Stimulated activated CD8-positive, alpha-beta memory T cell treated with anti-CD3 and anti-CD28 coated beads, Interleukin-7, amount 100 ng/mL, for 24 hours (primary cell): ENCODE measurements at regions not wholly inside any gene's neighbourhood (a gene's known extent, or its start where the extent isn't known, plus 50 kb on each side); places are given as distances from the start of the nearest gene placed in this dataset.
"Not testable (repeated sequence)": the region's sequence is repeated elsewhere in the genome, so short reads cannot be mapped to it uniquely, and the experiment has no call there.

Source experiments
- DNase-seq: peaks from one replicate; pipeline ENCODE4 v3.0.0-alpha.2; 2020; ENCODE audit warnings: low read depth

GRCh38 chr3:30299674-30300385, 306.6 kb upstream of the TGFBR2 start:
- no peak for DNase-seq

- DNase-seq = no peak
Observed at GRCh38 chr3:30300809-30301208, 305.6 kb upstream of the TGFBR2 start.

- no peak for DNase-seq
Observed at GRCh38 chr3:30302027-30302426, 304.4 kb upstream of the TGFBR2 start.

GRCh38 chr3:30303770-30304169, 302.6 kb upstream of the TGFBR2 start:
- DNase-seq = no peak

- DNase-seq = no peak
Observed at GRCh38 chr3:30305021-30305420, 301.4 kb upstream of the TGFBR2 start.

- no peak for DNase-seq
Observed at GRCh38 chr3:30306896-30307295, 299.5 kb upstream of the TGFBR2 start.

- no peak for DNase-seq
Observed at GRCh38 chr3:30307372-30307950, 298.9 kb upstream of the TGFBR2 start.

GRCh38 chr3:30308131-30308530, 298.3 kb upstream of the TGFBR2 start:
- DNase-seq = no peak

- no peak for DNase-seq
Observed at GRCh38 chr3:30309961-30310954, 296.1 kb upstream of the TGFBR2 start.

GRCh38 chr3:30311781-30312180, 294.6 kb upstream of the TGFBR2 start:
- no peak for DNase-seq

GRCh38 chr3:30313840-30314239, 292.6 kb upstream of the TGFBR2 start:
- DNase-seq = no peak

GRCh38 chr3:30314757-30315325, 291.6 kb upstream of the TGFBR2 start:
- no peak for DNase-seq

- no peak for DNase-seq
Observed at GRCh38 chr3:30315447-30315846, 291.0 kb upstream of the TGFBR2 start.

GRCh38 chr3:30317561-30317960, 288.8 kb upstream of the TGFBR2 start:
- DNase-seq = no peak

- no peak for DNase-seq
Observed at GRCh38 chr3:30318110-30318509, 288.3 kb upstream of the TGFBR2 start.

GRCh38 chr3:30319713-30320112, 286.7 kb upstream of the TGFBR2 start:
- no peak for DNase-seq

- no peak for DNase-seq
Observed at GRCh38 chr3:30320392-30320791, 286.0 kb upstream of the TGFBR2 start.

- no peak for DNase-seq
Observed at GRCh38 chr3:30321065-30321464, 285.3 kb upstream of the TGFBR2 start.

GRCh38 chr3:30323649-30324048, 282.8 kb upstream of the TGFBR2 start:
- DNase-seq = not testable (repeated sequence)

GRCh38 chr3:30324587-30324986, 281.8 kb upstream of the TGFBR2 start:
- no peak for DNase-seq

GRCh38 chr3:30327976-30328375, 278.4 kb upstream of the TGFBR2 start:
- DNase-seq = not testable (repeated sequence)

- not testable (repeated sequence) for DNase-seq
Observed at GRCh38 chr3:30328935-30329334, 277.5 kb upstream of the TGFBR2 start.
